Thoracic aorta (tissue), 2 donors: ENCODE measurements at regions not wholly inside any gene's neighbourhood (a gene's known extent, or its start where the extent isn't known, plus 50 kb on each side); places are given as distances from the start of the nearest gene placed in this dataset.
A peak's percentile ranks its signal among the peaks of the same experiment; 100 is the strongest.
"Not testable (repeated sequence)": the region's sequence is repeated elsewhere in the genome, so short reads cannot be mapped to it uniquely, and the experiment has no call there.

Experiments used
- ATAC-seq: fragments of 150-250 bp; one replicate; pipeline ENCODE4 v1.8.0; 2017; ENCODE audit warnings: low read depth; ENCODE audit not compliant: insufficient number of reproducible peaks, low FRiP score
- DNase-seq: peaks from one replicate; pipeline ENCODE4 v3.0.0-alpha.2; 2020; ENCODE audit warnings: low spot score
- H3K27ac ChIP-seq, 2 donors: fragments of 200-600 bp; sonication (generic); 1 replicate in 1 of 2; 2 replicates in 1 of 2; pipeline ENCODE4 v1.5.1; 2016; ENCODE audit warnings: mild to moderate bottlenecking in 2 of 2, moderate library complexity in 2 of 2
- H3K27me3 ChIP-seq: fragments of 200-600 bp; sonication (generic); replicated peaks from 2 replicates; pipeline ENCODE4 v1.6.0; 2016; ENCODE audit warnings: mild to moderate bottlenecking; ENCODE audit not compliant: insufficient read depth
- H3K36me3 ChIP-seq: fragments of 200-600 bp; sonication (generic); one replicate; pipeline ENCODE4 v1.5.1; 2016
- H3K4me1 ChIP-seq, 2 donors: fragments of 200-600 bp; sonication (generic); 1 replicate in 1 of 2; 2 replicates in 1 of 2; pipeline versions ENCODE4 v1.5.1 to v1.6.0; 2016; ENCODE audit warnings: low read depth in 2 of 2, mild to moderate bottlenecking in 1 of 2; ENCODE audit not compliant: control insufficient read depth in 1 of 2
- H3K4me3 ChIP-seq: fragments of 200-600 bp; sonication (generic); 2 replicates; pipeline ENCODE4 v1.5.1; 2016; ENCODE audit warnings: mild to moderate bottlenecking
- H3K9me3 ChIP-seq: fragments of 200-600 bp; sonication (generic); 2 replicates; pipeline ENCODE4 v1.5.1; 2016

DNA sequence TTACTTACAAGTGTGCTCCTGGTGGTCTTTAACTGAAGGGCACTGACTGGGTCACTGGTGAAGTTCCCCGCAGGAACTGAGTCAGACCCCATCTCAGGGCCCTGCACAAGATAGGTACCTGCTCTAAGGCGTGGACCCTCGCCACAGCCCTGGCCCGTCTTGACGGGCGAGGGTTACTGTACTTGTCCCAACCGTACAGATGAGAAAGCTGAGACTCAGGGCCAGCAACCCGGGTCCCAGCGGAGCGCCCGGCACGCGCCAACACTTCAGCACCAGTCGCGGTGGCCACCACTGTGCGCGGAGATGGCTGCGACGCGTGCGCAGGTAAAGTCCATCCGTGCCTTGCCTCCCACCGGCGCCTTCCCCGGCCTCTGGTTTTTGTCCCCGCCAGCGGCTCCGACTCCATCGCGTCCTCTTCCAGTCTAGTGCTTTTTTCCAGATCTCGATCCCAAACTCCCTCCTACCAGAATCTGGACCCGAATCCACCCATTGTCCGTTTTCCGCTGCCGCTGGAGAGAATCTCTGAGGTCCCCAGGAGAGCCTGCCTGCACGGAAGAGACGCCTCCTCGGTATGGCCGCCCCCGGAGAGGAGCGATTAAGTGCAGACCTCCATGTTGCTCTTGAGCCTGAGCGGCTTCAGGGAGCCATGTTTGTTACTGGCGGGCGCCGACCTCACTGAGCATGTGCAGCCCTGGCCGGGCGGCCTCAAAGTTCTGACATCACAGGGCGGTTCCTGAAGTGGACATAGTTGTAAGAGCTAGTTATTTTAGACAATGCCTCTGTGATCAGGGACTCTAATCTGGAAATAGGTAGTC lies 1707.8 kb downstream of the SPATA31A7 start:
- not testable (repeated sequence) for H3K4me1 ChIP-seq, H3K36me3 ChIP-seq, H3K27me3 ChIP-seq, ATAC-seq, H3K9me3 ChIP-seq, DNase-seq
- H3K4me3 ChIP-seq, result peak overlapping the region; percentile 77
- peak overlapping the region in 1 of 2 donors; percentile 80 for H3K27ac ChIP-seq

DNA sequence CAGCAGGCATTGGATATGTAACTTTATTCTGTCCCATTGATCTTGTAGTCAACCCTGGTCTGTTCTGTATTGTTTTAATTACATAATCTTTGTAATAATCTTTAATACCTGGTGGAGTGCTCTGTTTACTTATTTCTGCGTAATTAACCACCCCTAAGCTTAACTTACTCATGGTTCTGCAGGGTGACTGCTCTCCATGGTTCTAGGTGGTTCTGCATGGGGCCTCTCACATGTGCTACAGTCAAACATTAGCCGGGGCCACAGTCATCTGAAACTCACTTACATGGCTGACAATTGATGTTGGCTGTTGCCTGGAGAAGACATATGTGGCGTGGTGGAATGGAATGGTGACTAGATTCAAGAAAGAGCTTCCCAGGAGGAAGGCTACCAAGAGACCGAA lies 1709.8 kb downstream of the SPATA31A7 start:
- not testable (repeated sequence) for H3K27ac ChIP-seq, ATAC-seq, H3K36me3 ChIP-seq, H3K4me1 ChIP-seq, H3K4me3 ChIP-seq, H3K9me3 ChIP-seq, H3K27me3 ChIP-seq, DNase-seq

DNA sequence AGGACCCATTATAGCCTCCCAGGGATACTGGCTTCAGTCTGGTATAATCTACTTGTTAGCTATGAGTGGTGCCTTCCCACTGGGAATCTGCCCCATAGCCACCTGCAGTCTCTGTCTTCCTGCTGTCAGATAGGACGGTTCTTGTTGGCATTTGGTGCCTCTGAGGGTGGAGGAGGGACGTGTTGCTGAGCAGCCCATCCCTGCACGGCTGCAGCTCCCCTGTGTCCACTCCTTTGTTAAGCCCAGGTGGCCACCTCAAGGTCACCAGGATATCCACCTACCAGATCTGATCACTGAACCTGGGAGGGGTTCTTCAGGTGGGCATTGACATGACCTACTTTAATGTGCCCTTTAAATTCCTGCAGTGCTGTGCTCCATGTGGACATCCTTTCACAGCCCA lies 1714.2 kb downstream of the SPATA31A7 start:
- H3K27ac ChIP-seq, DNase-seq, H3K4me3 ChIP-seq, H3K27me3 ChIP-seq, H3K9me3 ChIP-seq, ATAC-seq, H3K4me1 ChIP-seq, H3K36me3 ChIP-seq: not testable (repeated sequence)

DNA sequence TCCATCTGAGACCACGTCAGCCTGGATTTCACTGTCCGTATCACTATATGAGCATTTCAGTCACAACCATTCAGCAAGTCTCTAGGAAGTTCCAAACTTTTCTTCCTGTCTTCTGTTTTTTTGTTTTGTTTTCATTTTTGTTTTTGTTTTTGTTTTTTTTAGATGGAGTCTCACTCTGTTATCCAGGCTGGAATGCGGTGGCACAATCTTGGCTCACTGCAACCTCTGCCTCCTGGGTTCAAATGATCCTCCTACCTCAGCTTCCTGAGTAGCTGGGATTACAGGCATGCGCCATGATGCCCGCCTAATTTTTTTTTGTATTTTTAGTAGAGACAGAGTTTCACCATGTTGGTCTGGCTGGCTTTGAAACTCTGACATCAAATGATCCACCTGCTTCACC lies 1715.9 kb downstream of the SPATA31A7 start:
- H3K36me3 ChIP-seq, H3K4me3 ChIP-seq, DNase-seq, H3K4me1 ChIP-seq, H3K27ac ChIP-seq, H3K9me3 ChIP-seq, H3K27me3 ChIP-seq, ATAC-seq: not testable (repeated sequence)

- H3K9me3 ChIP-seq, DNase-seq, H3K4me1 ChIP-seq, ATAC-seq, H3K27me3 ChIP-seq, H3K36me3 ChIP-seq, H3K27ac ChIP-seq, H3K4me3 ChIP-seq: not testable (repeated sequence)
Measured at GRCh38 chr9:62907866-62908265, 1718.0 kb downstream of the SPATA31A7 start.

GRCh38 chr9:62908271-62908670 lies 1718.4 kb downstream of the SPATA31A7 start:
- not testable (repeated sequence) for H3K27ac ChIP-seq, H3K4me1 ChIP-seq, DNase-seq, H3K36me3 ChIP-seq, ATAC-seq, H3K27me3 ChIP-seq, H3K9me3 ChIP-seq, H3K4me3 ChIP-seq

GRCh38 chr9:62909447-62909846 lies 1719.6 kb downstream of the SPATA31A7 start:
- not testable (repeated sequence) for H3K36me3 ChIP-seq, H3K27ac ChIP-seq, H3K27me3 ChIP-seq, ATAC-seq, H3K4me1 ChIP-seq, DNase-seq, H3K9me3 ChIP-seq, H3K4me3 ChIP-seq

GRCh38 chr9:62912278-62912677 lies 1722.4 kb downstream of the SPATA31A7 start:
- H3K27me3 ChIP-seq, ATAC-seq, H3K9me3 ChIP-seq, H3K36me3 ChIP-seq, H3K4me3 ChIP-seq, H3K27ac ChIP-seq, H3K4me1 ChIP-seq, DNase-seq: not testable (repeated sequence)

- not testable (repeated sequence) for H3K27ac ChIP-seq, H3K9me3 ChIP-seq, H3K4me1 ChIP-seq, H3K36me3 ChIP-seq, DNase-seq, ATAC-seq, H3K27me3 ChIP-seq
- H3K4me3 ChIP-seq, result peak overlapping the region; percentile 49
Measured at GRCh38 chr9:62915168-62915567, 1725.3 kb downstream of the SPATA31A7 start.

GRCh38 chr9:62915661-62916060 lies 1725.8 kb downstream of the SPATA31A7 start:
- not testable (repeated sequence) for DNase-seq, H3K4me1 ChIP-seq

DNA sequence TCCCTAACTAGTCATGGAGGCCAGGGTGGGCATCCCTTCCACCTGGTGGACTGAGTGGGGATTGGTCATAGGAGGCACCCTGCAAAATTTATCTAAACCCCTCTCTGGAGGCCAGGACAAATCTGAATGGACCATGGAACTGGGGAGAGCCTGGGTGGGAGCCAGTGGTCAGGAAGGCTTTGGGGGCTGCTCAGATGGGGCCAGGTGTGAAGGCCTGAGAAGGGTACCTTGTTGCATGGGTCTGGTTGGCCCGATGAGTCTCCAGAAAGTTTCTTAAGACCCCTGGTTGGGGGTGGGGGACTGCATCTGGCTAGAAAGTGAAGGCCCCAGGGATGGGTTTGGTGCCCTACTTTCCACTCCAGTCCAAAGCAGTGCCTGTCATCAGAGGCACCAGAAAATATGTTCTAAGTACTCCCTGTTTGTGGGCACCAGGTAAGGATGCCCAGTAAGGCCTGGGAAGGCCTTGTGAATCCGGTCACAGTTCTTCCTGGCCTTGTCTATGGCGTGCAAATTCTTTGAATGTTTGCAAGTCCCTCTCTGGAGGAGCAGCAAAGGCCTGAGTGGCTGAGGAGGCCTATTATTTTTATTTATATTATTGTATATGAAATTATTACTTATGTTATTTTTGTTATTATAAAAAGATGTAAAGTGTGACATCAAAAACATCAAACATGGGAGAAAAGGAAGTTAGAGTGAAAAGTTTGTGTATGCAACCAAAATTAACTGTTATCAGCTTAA lies 1729.0 kb downstream of the SPATA31A7 start:
- not testable (repeated sequence) for ATAC-seq, H3K36me3 ChIP-seq, H3K27me3 ChIP-seq, DNase-seq, H3K4me1 ChIP-seq, H3K27ac ChIP-seq, H3K4me3 ChIP-seq, H3K9me3 ChIP-seq

More at GRCh38 chr9:62915661-62916060, 1725.8 kb downstream of the SPATA31A7 start:
- not testable (repeated sequence) for H3K27ac ChIP-seq, H3K4me3 ChIP-seq, H3K27me3 ChIP-seq, H3K36me3 ChIP-seq, H3K9me3 ChIP-seq
- ATAC-seq, result peak; percentile 88

DNA sequence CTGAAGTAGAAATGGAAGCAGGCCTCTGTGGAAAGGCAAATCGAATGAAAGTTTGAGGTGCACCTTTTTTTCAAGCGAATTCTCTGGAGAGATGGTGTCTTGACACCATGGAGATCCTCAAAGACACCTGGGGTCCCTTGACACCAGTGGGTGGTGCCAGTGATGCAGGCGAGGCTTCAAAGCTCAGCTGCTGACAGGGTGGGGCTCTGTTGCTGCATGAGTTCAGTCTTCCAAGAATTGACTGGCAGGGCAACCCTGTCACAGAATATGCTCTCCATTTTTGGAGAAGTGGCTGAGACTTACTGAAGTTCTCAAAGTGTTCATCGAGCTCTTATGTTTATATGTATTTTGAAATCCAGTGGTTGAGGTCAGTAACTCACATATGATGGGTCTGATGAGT lies 1741.6 kb downstream of the SPATA31A7 start:
- H3K9me3 ChIP-seq, H3K27me3 ChIP-seq, H3K4me3 ChIP-seq, H3K36me3 ChIP-seq, H3K27ac ChIP-seq, ATAC-seq, DNase-seq, H3K4me1 ChIP-seq: not testable (repeated sequence)
